ENCODE measurements at regions not wholly inside any gene's neighbourhood (a gene's known extent, or its start where the extent isn't known, plus 50 kb on each side); places are given as distances from the start of the nearest gene placed in this dataset.

DNA sequence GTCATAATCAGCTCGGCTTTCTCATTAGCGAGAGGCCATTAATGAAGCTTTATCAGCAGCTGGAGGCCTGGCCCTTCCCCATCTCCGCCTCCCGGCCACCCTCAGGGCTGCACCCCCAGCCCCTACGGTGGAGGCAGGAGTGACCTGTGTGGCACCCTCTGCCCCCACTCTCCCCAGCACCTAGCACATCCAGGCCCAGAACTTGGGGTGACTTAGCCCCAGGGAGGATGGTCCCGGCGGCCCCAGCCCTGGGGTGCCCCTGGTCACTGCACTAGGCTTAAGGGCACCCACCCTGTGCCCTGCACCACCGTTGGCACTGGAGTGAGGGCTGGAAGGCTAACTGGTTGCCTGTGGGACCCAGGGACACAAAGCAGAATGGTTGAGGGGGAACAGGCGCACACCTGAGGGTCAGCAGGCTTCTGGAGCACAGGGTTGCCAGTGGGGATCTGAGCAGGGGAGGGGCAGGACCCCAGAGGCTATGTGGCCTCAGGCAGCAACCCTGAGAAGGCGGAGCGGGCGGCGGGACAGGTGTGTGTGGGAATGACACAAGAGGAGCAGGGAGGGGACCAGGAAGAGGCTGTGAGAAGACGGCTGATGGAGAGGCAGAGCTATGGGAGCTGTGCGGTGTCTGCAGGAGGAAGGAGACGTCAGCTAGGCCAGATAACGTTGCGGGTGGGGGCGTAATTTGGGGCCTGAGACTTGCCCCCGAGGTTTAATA lies 120.2 kb downstream of the FAM53A start:
- no peak overlapping the region for H3K4me2 ChIP-seq
- TF ChIP-seq CHD2 (IDR thresholded peaks at IDR 0.05; ENCODE audit: low read length, partially characterized antibody), result no peak
- TF ChIP-seq FOXS1 (CRISPR knock-in tag; IDR thresholded peaks at IDR 0.05), result no peak
- no peak for TF ChIP-seq FOSL2 (IDR thresholded peaks at IDR 0.05)
- no peak for TF ChIP-seq FOSL2 (CRISPR knock-in tag; IDR thresholded peaks at IDR 0.05)
- TF ChIP-seq, protein P1, sequence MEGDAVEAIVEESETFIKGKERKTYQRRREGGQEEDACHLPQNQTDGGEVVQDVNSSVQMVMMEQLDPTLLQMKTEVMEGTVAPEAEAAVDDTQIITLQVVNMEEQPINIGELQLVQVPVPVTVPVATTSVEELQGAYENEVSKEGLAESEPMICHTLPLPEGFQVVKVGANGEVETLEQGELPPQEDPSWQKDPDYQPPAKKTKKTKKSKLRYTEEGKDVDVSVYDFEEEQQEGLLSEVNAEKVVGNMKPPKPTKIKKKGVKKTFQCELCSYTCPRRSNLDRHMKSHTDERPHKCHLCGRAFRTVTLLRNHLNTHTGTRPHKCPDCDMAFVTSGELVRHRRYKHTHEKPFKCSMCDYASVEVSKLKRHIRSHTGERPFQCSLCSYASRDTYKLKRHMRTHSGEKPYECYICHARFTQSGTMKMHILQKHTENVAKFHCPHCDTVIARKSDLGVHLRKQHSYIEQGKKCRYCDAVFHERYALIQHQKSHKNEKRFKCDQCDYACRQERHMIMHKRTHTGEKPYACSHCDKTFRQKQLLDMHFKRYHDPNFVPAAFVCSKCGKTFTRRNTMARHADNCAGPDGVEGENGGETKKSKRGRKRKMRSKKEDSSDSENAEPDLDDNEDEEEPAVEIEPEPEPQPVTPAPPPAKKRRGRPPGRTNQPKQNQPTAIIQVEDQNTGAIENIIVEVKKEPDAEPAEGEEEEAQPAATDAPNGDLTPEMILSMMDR (IDR thresholded peaks at IDR 0.05), result no peak
- TF ChIP-seq GATA3 (IDR thresholded peaks at IDR 0.05; ENCODE audit: borderline replicate concordance), result no peak
- TF ChIP-seq E2F6 (IDR thresholded peaks at IDR 0.05; ENCODE audit: borderline replicate concordance, low read depth), result no peak
- TF ChIP-seq HEYL (CRISPR knock-in tag; IDR thresholded peaks at IDR 0.05), result no peak
- TF ChIP-seq KDM5A (IDR thresholded peaks at IDR 0.05), result no peak
- no peak for TF ChIP-seq ZC3H11A (IDR thresholded peaks at IDR 0.05)
- no peak for TF ChIP-seq USF2 (IDR thresholded peaks at IDR 0.05)
- TF ChIP-seq CHD4 (IDR thresholded peaks at IDR 0.05; ENCODE audit: borderline replicate concordance), result no peak
- no peak for TF ChIP-seq NFE2L2 (conservative IDR thresholded peaks at IDR 0.05; ENCODE audit: low read length)
- TF ChIP-seq MYC (IDR thresholded peaks at IDR 0.05; ENCODE audit: borderline replicate concordance, low read length), result no peak
- no peak for TF ChIP-seq JUN (IDR thresholded peaks at IDR 0.05)
- no peak for TF ChIP-seq EP300 (IDR thresholded peaks at IDR 0.05)
- TF ChIP-seq MAZ (IDR thresholded peaks at IDR 0.05; ENCODE audit: borderline replicate concordance, low read depth, low read length), result no peak
- TF ChIP-seq REST (IDR thresholded peaks at IDR 0.05), result no peak
- FAIRE-seq (no peak), ATAC-seq (no peak), DNase-seq (ENCODE audit: low read depth in 1 of 2, low spot score in 1 of 2) (no peak)
- CTCF ChIA-PET, result interaction anchor here (1.3 kb wide), 1 partner anchor 208 kb away, joined by 3 read pairs; no protein-coding TSS in a partner anchor
- POLR2A ChIA-PET, result no interaction called here
- H3K4me1 ChIP-seq, result peaks cover 4% of the 10 kb centered on the region; the same call in 1 of the 3 replicates
- no peaks in the 10 kb centered on the region for H3K9me3 ChIP-seq
- no peak overlapping the region for H3K4me3 ChIP-seq
- 59% methylated on average over 10 of the region's 20 CpGs for WGBS (ENCODE audit: missing lambda C conversion rate)
- no peak overlapping the region for H3K27ac ChIP-seq

- no peak for ATAC-seq
- Histone ChIP-seq H3K4me1 (peaks cover 4% of the 10 kb centered on the region; the same call in 1 of the 3 replicates), H3K4me2 (no peak overlapping the region), H3K27ac (no peak overlapping the region), H3K4me3 (no peak overlapping the region), H3K9me3 (no peaks in the 10 kb centered on the region)
- FAIRE-seq, result no peak
- POLR2A ChIA-PET, result no interaction called here
- WGBS (ENCODE audit: missing lambda C conversion rate), result 14% methylated on average over 4 of the region's 9 CpGs
- no peak for DNase-seq (ENCODE audit: low read depth in 1 of 2, low spot score in 1 of 2)
- CTCF ChIA-PET, result interaction anchor here (1.3 to 2.9 kb wide), 2 partner anchors 15 to 207 kb away, joined by 3 to 15 read pairs; no protein-coding TSS in a partner anchor
- TF ChIP-seq TFCP2L1 (CRISPR knock-in tag; IDR thresholded peaks at IDR 0.05), result no peak
- TF ChIP-seq NR3C1 (IDR thresholded peaks at IDR 0.05), result no peak
- TF ChIP-seq SREBF2 (IDR thresholded peaks at IDR 0.05), result no peak
- TF ChIP-seq HEYL (CRISPR knock-in tag; IDR thresholded peaks at IDR 0.05), result no peak
- no peak for TF ChIP-seq JUN (IDR thresholded peaks at IDR 0.05)
- no peak for TF ChIP-seq E2F6 (IDR thresholded peaks at IDR 0.05; ENCODE audit: borderline replicate concordance, low read depth)
- TF ChIP-seq HOXA7 (CRISPR knock-in tag; IDR thresholded peaks at IDR 0.05), result no peak
- no peak for TF ChIP-seq HOXB13 (CRISPR knock-in tag; IDR thresholded peaks at IDR 0.05; ENCODE audit: low read depth)
- TF ChIP-seq POLR2AphosphoS2 (conservative IDR thresholded peaks at IDR 0.05; ENCODE audit: low read length), result no peak
- no peak for TF ChIP-seq RNF2 (IDR thresholded peaks at IDR 0.05; ENCODE audit: borderline replicate concordance, low read depth)
- no peak for TF ChIP-seq MYC (IDR thresholded peaks at IDR 0.05; ENCODE audit: borderline replicate concordance, low read length)
- no peak for TF ChIP-seq POLR2A (IDR thresholded peaks at IDR 0.05; ENCODE audit: low read length)
- no peak for TF ChIP-seq ZSCAN20 (CRISPR knock-in tag; IDR thresholded peaks at IDR 0.05)
- TF ChIP-seq, protein P2, sequence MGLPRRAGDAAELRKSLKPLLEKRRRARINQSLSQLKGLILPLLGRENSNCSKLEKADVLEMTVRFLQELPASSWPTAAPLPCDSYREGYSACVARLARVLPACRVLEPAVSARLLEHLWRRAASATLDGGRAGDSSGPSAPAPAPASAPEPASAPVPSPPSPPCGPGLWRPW (IDR thresholded peaks at IDR 0.05), result no peak
- TF ChIP-seq EHF (CRISPR knock-in tag; IDR thresholded peaks at IDR 0.05), result no peak
Measured at GRCh38 chr4:1563241-1563640, 120.9 kb downstream of the FAM53A start.

Data from A549 (cell line).